Left lobe of liver (tissue), 2 donors: ENCODE measurements at regions not wholly inside any gene's neighbourhood (a gene's known extent, or its start where the extent isn't known, plus 50 kb on each side); places are given as distances from the start of the nearest gene placed in this dataset.
"Not testable (repeated sequence)": the region's sequence is repeated elsewhere in the genome, so short reads cannot be mapped to it uniquely, and the experiment has no call there.

ENCODE experiments used
- ATAC-seq: fragments of 200-7000 bp; cut with Tn5 transposase; one replicate; pipeline ENCODE4 v1.9.1; 2020; ENCODE audit warnings: mild to moderate bottlenecking, moderate library complexity
- DNase-seq: peaks from one replicate; pipeline ENCODE4 v3.0.0-alpha.2; 2020; ENCODE audit warnings: low spot score
- donor health status: DM: no; HTN: no; CAD: no; lungs with moderate emphysema.
- donor health status: DM: no; HTN: yes; CAD: no.

GRCh38 chr3:10109-10996 is 186.2 kb upstream of the CHL1 start:
- not testable (repeated sequence) for ATAC-seq, DNase-seq

GRCh38 chr3:11734-12133 is 184.8 kb upstream of the CHL1 start:
- ATAC-seq, result peak; percentile 63

GRCh38 chr3:14652-15051 is 181.9 kb upstream of the CHL1 start:
- no peak for ATAC-seq
- DNase-seq, result no peak

More at GRCh38 chr3:11734-12133, 184.8 kb upstream of the CHL1 start:
- no peak for DNase-seq

- ATAC-seq (no peak), DNase-seq (no peak)
Observed at GRCh38 chr3:16366-16765, 180.2 kb upstream of the CHL1 start.

GRCh38 chr3:20421-20820 is 176.1 kb upstream of the CHL1 start:
- ATAC-seq (no peak), DNase-seq (no peak)

- DNase-seq, result no peak
- no peak for ATAC-seq
Observed at GRCh38 chr3:24006-24405, 172.6 kb upstream of the CHL1 start.

GRCh38 chr3:25056-25455 is 171.5 kb upstream of the CHL1 start:
- DNase-seq (no peak), ATAC-seq (no peak)

- not testable (repeated sequence) for DNase-seq, ATAC-seq
Observed at GRCh38 chr3:35985-36384, 160.6 kb upstream of the CHL1 start.

GRCh38 chr3:42871-43744 is 153.5 kb upstream of the CHL1 start:
- peak; percentile 82 for ATAC-seq
- not testable (repeated sequence) for DNase-seq

- DNase-seq, result no peak
- peak; percentile 36 for ATAC-seq
Observed at GRCh38 chr3:44028-44676, 152.4 kb upstream of the CHL1 start.

GRCh38 chr3:44941-45340 is 151.6 kb upstream of the CHL1 start:
- not testable (repeated sequence) for DNase-seq
- ATAC-seq, result peak; percentile 26

- ATAC-seq, result no peak
- DNase-seq, result no peak
Observed at GRCh38 chr3:46576-46975, 150.0 kb upstream of the CHL1 start.

GRCh38 chr3:53441-53840 is 143.1 kb upstream of the CHL1 start:
- ATAC-seq, DNase-seq: not testable (repeated sequence)

- ATAC-seq, result no peak
- DNase-seq, result no peak
Observed at GRCh38 chr3:54240-54639, 142.3 kb upstream of the CHL1 start.

- DNase-seq, result no peak
- no peak for ATAC-seq
Observed at GRCh38 chr3:56672-57071, 139.9 kb upstream of the CHL1 start.

- ATAC-seq (no peak), DNase-seq (no peak)
Observed at GRCh38 chr3:59854-60253, 136.7 kb upstream of the CHL1 start.

- ATAC-seq (peak; percentile 49), DNase-seq (no peak)
Observed at GRCh38 chr3:63095-63765, 133.3 kb upstream of the CHL1 start.

- no peak for DNase-seq
- peak; percentile 56 for ATAC-seq
Observed at GRCh38 chr3:69690-70089, 126.9 kb upstream of the CHL1 start.

GRCh38 chr3:72776-73175 is 123.8 kb upstream of the CHL1 start:
- no peak for DNase-seq
- ATAC-seq, result no peak

GRCh38 chr3:73271-73670 is 123.3 kb upstream of the CHL1 start:
- DNase-seq (no peak), ATAC-seq (no peak)
